ENCODE measurements at regions not wholly inside any gene's neighbourhood (a gene's known extent, or its start where the extent isn't known, plus 50 kb on each side); places are given as distances from the start of the nearest gene placed in this dataset.

DNA sequence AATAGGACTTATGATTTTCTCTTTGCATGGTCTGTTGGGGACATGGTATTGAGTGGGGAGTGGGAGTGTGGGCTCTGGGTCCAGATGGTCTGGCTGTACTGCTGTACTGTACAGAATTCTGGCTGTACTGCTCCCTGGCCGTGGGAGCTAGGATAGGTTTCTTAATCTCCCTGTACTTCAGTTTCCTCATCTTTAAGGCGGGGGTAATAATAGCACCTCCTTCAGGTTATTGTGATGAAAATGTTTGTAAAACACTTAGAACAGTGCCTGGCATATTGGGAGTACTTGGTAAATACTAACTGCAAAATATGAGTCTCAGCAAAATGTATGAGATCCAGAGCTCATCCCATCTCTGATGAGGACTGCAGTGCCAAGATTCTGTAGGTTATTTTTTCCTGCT lies 198.6 kb downstream of the KIF18A start:
- TF ChIP-seq, protein P1, sequence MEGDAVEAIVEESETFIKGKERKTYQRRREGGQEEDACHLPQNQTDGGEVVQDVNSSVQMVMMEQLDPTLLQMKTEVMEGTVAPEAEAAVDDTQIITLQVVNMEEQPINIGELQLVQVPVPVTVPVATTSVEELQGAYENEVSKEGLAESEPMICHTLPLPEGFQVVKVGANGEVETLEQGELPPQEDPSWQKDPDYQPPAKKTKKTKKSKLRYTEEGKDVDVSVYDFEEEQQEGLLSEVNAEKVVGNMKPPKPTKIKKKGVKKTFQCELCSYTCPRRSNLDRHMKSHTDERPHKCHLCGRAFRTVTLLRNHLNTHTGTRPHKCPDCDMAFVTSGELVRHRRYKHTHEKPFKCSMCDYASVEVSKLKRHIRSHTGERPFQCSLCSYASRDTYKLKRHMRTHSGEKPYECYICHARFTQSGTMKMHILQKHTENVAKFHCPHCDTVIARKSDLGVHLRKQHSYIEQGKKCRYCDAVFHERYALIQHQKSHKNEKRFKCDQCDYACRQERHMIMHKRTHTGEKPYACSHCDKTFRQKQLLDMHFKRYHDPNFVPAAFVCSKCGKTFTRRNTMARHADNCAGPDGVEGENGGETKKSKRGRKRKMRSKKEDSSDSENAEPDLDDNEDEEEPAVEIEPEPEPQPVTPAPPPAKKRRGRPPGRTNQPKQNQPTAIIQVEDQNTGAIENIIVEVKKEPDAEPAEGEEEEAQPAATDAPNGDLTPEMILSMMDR (IDR thresholded peaks at IDR 0.05; ENCODE audit: low read depth, low read length): 0 out of 2 replicates have a peak, but pooled peaks have one; percentile 10
- TF ChIP-seq EZH2phosphoT487 (IDR thresholded peaks at IDR 0.05; ENCODE audit: low read depth): no peak

All from OCI-LY3 (cell line).